ENCODE measurements at regions not wholly inside any gene's neighbourhood (a gene's known extent, or its start where the extent isn't known, plus 50 kb on each side); places are given as distances from the start of the nearest gene placed in this dataset.

- Histone ChIP-seq H3K27me3 (ENCODE audit: control insufficient read depth, insufficient read depth, low read length) (no peaks in the 10 kb centered on the region), H3K36me3 (ENCODE audit: control insufficient read depth, insufficient read depth, low read length) (no peaks in the 10 kb centered on the region), H3K4me3 (ENCODE audit: low read depth, low read length) (no peak overlapping the region)
- ChIA-PET POLR2A (no interaction called here), CTCF (interaction anchor here (1.2 kb wide), 1 partner anchor 80 kb away, joined by 3 read pairs; no protein-coding TSS in a partner anchor)
- DNase-seq (ENCODE audit: low read depth) = no peak
- TF ChIP-seq CTCF (IDR thresholded peaks at IDR 0.05; ENCODE audit: insufficient read depth, low read depth, low read length) = no peak
Observed at GRCh38 chr11:29249713-29250112, 767.1 kb downstream of the KCNA4 start.

GRCh38 chr11:29244355-29244754, 772.5 kb downstream of the KCNA4 start:
- H3K27me3 ChIP-seq (ENCODE audit: control insufficient read depth, insufficient read depth, low read length) = no peaks in the 10 kb centered on the region
- no peak for TF ChIP-seq CTCF (IDR thresholded peaks at IDR 0.05; ENCODE audit: insufficient read depth, low read depth, low read length)
- DNase-seq (ENCODE audit: low read depth) = no peak
- ChIA-PET POLR2A (no interaction called here), CTCF (interaction anchor here (0.9 kb wide), 1 partner anchor 17 kb away, joined by 3 read pairs; no protein-coding TSS in a partner anchor)
- H3K36me3 ChIP-seq (ENCODE audit: control insufficient read depth, insufficient read depth, low read length) = no peaks in the 10 kb centered on the region
- no peak overlapping the region for H3K4me3 ChIP-seq (ENCODE audit: low read depth, low read length)

- POLR2A ChIA-PET = interaction anchor here (0.5 kb wide), 1 partner anchor 11 kb away, joined by 3 read pairs; no protein-coding TSS in a partner anchor
- Histone ChIP-seq H3K27me3 (ENCODE audit: control insufficient read depth, insufficient read depth, low read length) (no peaks in the 10 kb centered on the region), H3K4me3 (ENCODE audit: low read depth, low read length) (no peak overlapping the region), H3K36me3 (ENCODE audit: control insufficient read depth, insufficient read depth, low read length) (no peaks in the 10 kb centered on the region)
- TF ChIP-seq CTCF (IDR thresholded peaks at IDR 0.05; ENCODE audit: insufficient read depth, low read depth, low read length) = no peak
- CTCF ChIA-PET = interaction anchor here (1.1 kb wide), 1 partner anchor 86 kb away, joined by 3 read pairs; no protein-coding TSS in a partner anchor
- no peak for DNase-seq (ENCODE audit: low read depth)
Observed at GRCh38 chr11:29243616-29244015, 773.2 kb downstream of the KCNA4 start.

GRCh38 chr11:29231991-29232390, 784.8 kb downstream of the KCNA4 start:
- Histone ChIP-seq H3K36me3 (ENCODE audit: control insufficient read depth, insufficient read depth, low read length) (no peaks in the 10 kb centered on the region), H3K4me3 (ENCODE audit: low read depth, low read length) (no peak overlapping the region), H3K27me3 (ENCODE audit: control insufficient read depth, insufficient read depth, low read length) (no peaks in the 10 kb centered on the region)
- POLR2A ChIA-PET = no interaction called here
- CTCF ChIA-PET = no interaction called here
- TF ChIP-seq CTCF (IDR thresholded peaks at IDR 0.05; ENCODE audit: insufficient read depth, low read depth, low read length) = no peak
- no peak for DNase-seq (ENCODE audit: low read depth)

- DNase-seq (ENCODE audit: low read depth) = no peak
- ChIA-PET CTCF (no interaction called here), POLR2A (no interaction called here)
- Histone ChIP-seq H3K27me3 (ENCODE audit: control insufficient read depth, insufficient read depth, low read length) (no peaks in the 10 kb centered on the region), H3K4me3 (ENCODE audit: low read depth, low read length) (no peak overlapping the region), H3K36me3 (ENCODE audit: control insufficient read depth, insufficient read depth, low read length) (no peaks in the 10 kb centered on the region)
- no peak for TF ChIP-seq CTCF (IDR thresholded peaks at IDR 0.05; ENCODE audit: insufficient read depth, low read depth, low read length)
Observed at GRCh38 chr11:29231586-29231985, 785.2 kb downstream of the KCNA4 start.
